Endothelial cell of umbilical vein (primary cell): ENCODE measurements at regions not wholly inside any gene's neighbourhood (a gene's known extent, or its start where the extent isn't known, plus 50 kb on each side); places are given as distances from the start of the nearest gene placed in this dataset.

Experiments used
- BruUV-seq: library from RNA; stranded (reverse); fragments of 400-500 nt; replicated peaks from 2 replicates; lab custom pipeline; 2021; lab: Mats Ljungman, UMichigan
- CTCF ChIA-PET: fragments of 300-600, 350-600 bp; sonication (Branson Sonifier 250); formaldehyde crosslinking; loops from one replicate; lab custom pipeline; 2021; ENCODE audit warnings: antibody characterized with exemption, inconsistent platforms; lab: Charles Lee
- POLR2A ChIA-PET: fragments of 300-600, 350-600 bp; sonication (Branson Sonifier 250); formaldehyde crosslinking; loops from one replicate; lab custom pipeline; 2021; ENCODE audit warnings: antibody characterized with exemption, inconsistent platforms; lab: Charles Lee
- DNase-seq: peaks from one replicate; pipeline ENCODE4 v3.0.0-alpha.2; 2011; ENCODE audit warnings: low read depth, low spot score
- FAIRE-seq: peaks from 2 replicates; lab custom pipeline; 2011; peaks lifted over from hg19 to GRCh38; lab: Jason Lieb, UNC
- H2AFZ ChIP-seq: 2 replicates; pipeline ENCODE4 v1.6.0; 2012; ENCODE audit warnings: low read depth, low read length, control low read depth, inconsistent platforms
- H3K27ac ChIP-seq: 2 replicates; pipeline ENCODE4 v1.5.1; 2011; ENCODE audit warnings: low read depth, mild to moderate bottlenecking, control low read depth, low read length, moderate library complexity; ENCODE audit not compliant: insufficient read depth
- H3K27me3 ChIP-seq, 2 experiments: 2 replicates each; pipeline versions ENCODE4 v1.6.0 to v1.6.1; 2011; ENCODE audit warnings: low read length in 2 of 2, mixed read lengths in 1 of 2; ENCODE audit not compliant: control insufficient read depth in 2 of 2, insufficient read depth in 2 of 2
- H3K36me3 ChIP-seq, 2 experiments: 2 replicates in 1 of 2; 3 replicates in 1 of 2; pipeline ENCODE4 v1.5.1; 2011; ENCODE audit warnings: low read length in 2 of 2, mild to moderate bottlenecking in 1 of 2, moderate library complexity in 1 of 2; ENCODE audit not compliant: control insufficient read depth in 2 of 2, insufficient read depth in 2 of 2; ENCODE audit errors: extremely low read depth in 1 of 2
- H3K4me1 ChIP-seq: 3 replicates; pipeline ENCODE4 v1.5.1; 2011; ENCODE audit warnings: mild to moderate bottlenecking, low read length; ENCODE audit not compliant: control insufficient read depth, insufficient read depth; ENCODE audit errors: extremely low read depth
- H3K4me2 ChIP-seq: 2 replicates; pipeline ENCODE4 v1.6.1; 2011; ENCODE audit warnings: low read length, control low read depth, mixed read lengths; ENCODE audit not compliant: insufficient read depth
- H3K4me3 ChIP-seq, 3 experiments: fragments of 200-600 bp in 1 of 3; sonication (generic), shearing (Covaris generic) in 1 of 3; replicated peaks in 1 of 3; 2 replicates each; pipeline ENCODE4 v1.5.1; 2011 to 2016; ENCODE audit warnings: control low read depth in 3 of 3, low read length in 3 of 3, mild to moderate bottlenecking in 2 of 3, inconsistent platforms in 1 of 3, low read depth in 1 of 3, moderate library complexity in 1 of 3; ENCODE audit not compliant: insufficient read depth in 1 of 3
- H3K79me2 ChIP-seq: 2 replicates; pipeline ENCODE4 v1.6.0; 2012; ENCODE audit warnings: low read length, inconsistent platforms; ENCODE audit not compliant: control insufficient read depth, insufficient read depth
- H3K9ac ChIP-seq: replicated peaks from 2 replicates; pipeline ENCODE3; 2011; ENCODE audit warnings: low read length, control low read depth; ENCODE audit not compliant: insufficient read depth; ENCODE audit errors: extremely low read depth
- H3K9me1 ChIP-seq: replicated peaks from 3 replicates; pipeline ENCODE4 v1.6.0; 2011; ENCODE audit warnings: mild to moderate bottlenecking, low read length; ENCODE audit not compliant: control insufficient read depth, insufficient read depth; ENCODE audit errors: extremely low read depth
- H3K9me3 ChIP-seq: replicated peaks from 2 replicates; pipeline ENCODE4 v1.5.1; 2012; ENCODE audit warnings: low read length, inconsistent platforms; ENCODE audit not compliant: control insufficient read depth, insufficient read depth
- H4K20me1 ChIP-seq: replicated peaks from 2 replicates; pipeline ENCODE3; 2011; ENCODE audit warnings: mild to moderate bottlenecking, low read length; ENCODE audit not compliant: control insufficient read depth, insufficient read depth; ENCODE audit errors: extremely low read depth
- EZH2 ChIP-seq: IDR thresholded peaks from 2 replicates; pipeline ENCODE4 v1.6.1; 2012; ENCODE audit warnings: borderline replicate concordance, low read depth, mild to moderate bottlenecking, moderate library complexity, low read length, inconsistent platforms; ENCODE audit not compliant: severe bottlenecking
- FOS ChIP-seq: IDR thresholded peaks from 2 replicates; pipeline ENCODE4 v1.6.1; 2011; ENCODE audit warnings: mild to moderate bottlenecking, low read length, moderate library complexity, borderline replicate concordance; ENCODE audit not compliant: insufficient read depth
- GATA2 ChIP-seq: IDR thresholded peaks from 2 replicates; pipeline ENCODE4 v1.7.0; 2011; ENCODE audit warnings: low read depth, mild to moderate bottlenecking, moderate library complexity, mixed read lengths, low read length; ENCODE audit not compliant: insufficient read length, insufficient read depth
- JUN ChIP-seq: IDR thresholded peaks from 2 replicates; pipeline ENCODE4 v1.6.1; 2011; ENCODE audit warnings: borderline replicate concordance, low read depth; ENCODE audit not compliant: insufficient read length, insufficient read depth
- MYC ChIP-seq: IDR thresholded peaks from one replicate; pipeline ENCODE4 v1.6.1; 2011; ENCODE audit warnings: mild to moderate bottlenecking, low read depth, low read length
- POLR2A ChIP-seq: IDR thresholded peaks from 2 replicates; pipeline ENCODE4 v1.6.1; 2012; ENCODE audit warnings: low read depth, mild to moderate bottlenecking, control low read depth, low read length
- POLR2AphosphoS5 ChIP-seq: IDR thresholded peaks from 2 replicates; pipeline ENCODE4 v1.6.1; 2012; ENCODE audit warnings: low read depth, mild to moderate bottlenecking, control low read depth, low read length, moderate library complexity; ENCODE audit not compliant: insufficient read depth
- dilution Hi-C: fragments of 300-500 bp; cut with MboI; formaldehyde crosslinking; loops from one replicate; pipeline ENCODE4 v1.15.0; 2019; ENCODE audit warnings: low sequenced_read_pairs; ENCODE audit not compliant: extremely low pct_ligation_motif_present
- intact Hi-C: fragments of 100-400 bp; cut with micrococcal nuclease; formaldehyde crosslinking; loops from one replicate; pipeline ENCODE4 v1.10.0; 2022
- TF ChIP-seq, protein P1 (sequence below), 2 donors: IDR thresholded peaks; 1 replicate in 1 of 2; 2 replicates in 1 of 2; pipeline ENCODE4 v1.5.1; 2011; ENCODE audit warnings: low read length in 2 of 2, mild to moderate bottlenecking in 2 of 2, moderate library complexity in 2 of 2, control low read depth in 1 of 2, inconsistent platforms in 1 of 2, low read depth in 1 of 2; ENCODE audit not compliant: insufficient read depth in 1 of 2; ENCODE audit errors: extremely low read depth in 1 of 2
- TF ChIP-seq, protein P2 (sequence below): IDR thresholded peaks from 2 replicates; pipeline ENCODE4 v1.6.1; 2011; ENCODE audit not compliant: insufficient read depth, insufficient read length

DNA sequence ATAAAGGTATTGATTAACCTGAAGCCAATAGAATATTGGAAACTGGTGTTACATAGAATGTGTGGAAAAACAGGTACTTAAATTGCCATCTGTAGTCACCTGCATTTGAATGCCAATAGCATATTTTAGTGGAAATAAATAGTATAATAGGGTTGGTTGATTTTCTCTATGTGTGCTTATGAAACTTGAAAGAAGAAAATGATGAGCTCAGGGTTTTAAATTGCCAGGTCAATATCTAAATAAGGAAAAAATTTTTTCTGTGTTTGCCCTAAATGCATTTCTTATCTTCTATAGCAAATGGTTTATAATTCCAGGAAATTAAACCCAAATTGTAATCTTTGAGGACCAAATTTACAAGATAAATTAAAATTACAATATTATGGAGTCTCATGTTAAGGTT is 626.6 kb downstream of the CDH8 start:
- TF ChIP-seq JUN, result no peak
- no peak for TF ChIP-seq POLR2AphosphoS5
- no peak for TF ChIP-seq FOS
- no peak for TF ChIP-seq MYC
- TF ChIP-seq GATA2, result no peak
- TF ChIP-seq POLR2A, result no peak
- no peak for TF ChIP-seq EZH2
- TF ChIP-seq, protein P1, sequence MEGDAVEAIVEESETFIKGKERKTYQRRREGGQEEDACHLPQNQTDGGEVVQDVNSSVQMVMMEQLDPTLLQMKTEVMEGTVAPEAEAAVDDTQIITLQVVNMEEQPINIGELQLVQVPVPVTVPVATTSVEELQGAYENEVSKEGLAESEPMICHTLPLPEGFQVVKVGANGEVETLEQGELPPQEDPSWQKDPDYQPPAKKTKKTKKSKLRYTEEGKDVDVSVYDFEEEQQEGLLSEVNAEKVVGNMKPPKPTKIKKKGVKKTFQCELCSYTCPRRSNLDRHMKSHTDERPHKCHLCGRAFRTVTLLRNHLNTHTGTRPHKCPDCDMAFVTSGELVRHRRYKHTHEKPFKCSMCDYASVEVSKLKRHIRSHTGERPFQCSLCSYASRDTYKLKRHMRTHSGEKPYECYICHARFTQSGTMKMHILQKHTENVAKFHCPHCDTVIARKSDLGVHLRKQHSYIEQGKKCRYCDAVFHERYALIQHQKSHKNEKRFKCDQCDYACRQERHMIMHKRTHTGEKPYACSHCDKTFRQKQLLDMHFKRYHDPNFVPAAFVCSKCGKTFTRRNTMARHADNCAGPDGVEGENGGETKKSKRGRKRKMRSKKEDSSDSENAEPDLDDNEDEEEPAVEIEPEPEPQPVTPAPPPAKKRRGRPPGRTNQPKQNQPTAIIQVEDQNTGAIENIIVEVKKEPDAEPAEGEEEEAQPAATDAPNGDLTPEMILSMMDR (IDR thresholded peaks at IDR 0.05; ENCODE audit: extremely low read depth in 1 of 2, insufficient read depth in 1 of 2, low read depth in 1 of 2, low read length in 2 of 2), result no peak
- TF ChIP-seq, protein P2, sequence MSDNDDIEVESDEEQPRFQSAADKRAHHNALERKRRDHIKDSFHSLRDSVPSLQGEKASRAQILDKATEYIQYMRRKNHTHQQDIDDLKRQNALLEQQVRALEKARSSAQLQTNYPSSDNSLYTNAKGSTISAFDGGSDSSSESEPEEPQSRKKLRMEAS, result no peak
- Histone ChIP-seq H3K27me3 (no peaks in the 10 kb centered on the region), H3K4me3 (no peak overlapping the region), H3K79me2 (no peaks in the 10 kb centered on the region), H2AFZ (no peak overlapping the region), H3K27ac (no peak overlapping the region), H3K9me1 (no peaks in the 10 kb centered on the region), H3K4me1 (no peaks in the 10 kb centered on the region), H3K4me2 (no peak overlapping the region), H3K9ac (no peak overlapping the region), H4K20me1 (no peaks in the 10 kb centered on the region), H3K9me3 (peaks cover under 1% of the 10 kb centered on the region), H3K36me3 (no peaks in the 10 kb centered on the region)
- no TSS peak for BruUV-seq
- intact Hi-C loops (no loop called here), dilution Hi-C loops (no loop called here)
- CTCF ChIA-PET, result no interaction called here
- FAIRE-seq (no peak), DNase-seq (no peak)
- POLR2A ChIA-PET, result no interaction called here
